Spinal cord (tissue), 9 donors: ENCODE measurements at regions not wholly inside any gene's neighbourhood (a gene's known extent, or its start where the extent isn't known, plus 50 kb on each side); places are given as distances from the start of the nearest gene placed in this dataset.

Experiments
- DNase-seq, 6 donors: peaks; one replicate each; pipeline versions ENCODE4 v3.0.0 to v3.0.0-alpha.2; 2013 to 2015; ENCODE audit warnings: low spot score in 6 of 6, low read depth in 4 of 6
- H3K27ac ChIP-seq: one replicate; pipeline ENCODE4 v1.5.1; 2013; ENCODE audit warnings: low read depth, low read length, control low read depth
- H3K27me3 ChIP-seq: one replicate; pipeline ENCODE4 v1.6.1; 2013; ENCODE audit warnings: low read length; ENCODE audit not compliant: control insufficient read depth, insufficient read depth
- H3K36me3 ChIP-seq: one replicate; pipeline ENCODE4 v1.6.1; 2013; ENCODE audit warnings: low read length; ENCODE audit not compliant: control insufficient read depth, insufficient read depth
- H3K4me1 ChIP-seq: one replicate; pipeline ENCODE4 v1.6.1; 2013; ENCODE audit warnings: low read length; ENCODE audit not compliant: control insufficient read depth, insufficient read depth
- H3K4me3 ChIP-seq: one replicate; pipeline ENCODE4 v1.5.1; 2013; ENCODE audit warnings: low read depth, low read length, control low read depth
- H3K9me3 ChIP-seq: one replicate; pipeline ENCODE4 v1.6.1; 2013; ENCODE audit warnings: low read length; ENCODE audit not compliant: control insufficient read depth, insufficient read depth
- WGBS: methylation state at CpG from one replicate; pipeline ENCODE4 v1.1.5; 2013; ENCODE audit warnings: missing lambda C conversion rate; ENCODE audit not compliant: insufficient coverage; 5-methylcytosine and 5-hydroxymethylcytosine counted together
- donor health status: healthy.

GRCh38 chr9:94016744-94017143, 61.6 kb upstream of the BARX1 start:
- Histone ChIP-seq H3K9me3 (no peaks in the 10 kb centered on the region), H3K4me3 (no peak overlapping the region), H3K27me3 (no peaks in the 10 kb centered on the region), H3K4me1 (peaks cover 2% of the 10 kb centered on the region), H3K27ac (no peak overlapping the region), H3K36me3 (no peaks in the 10 kb centered on the region)
- WGBS: 93% methylated on average over 2 of the region's 3 CpGs
- DNase-seq: no peak

DNA sequence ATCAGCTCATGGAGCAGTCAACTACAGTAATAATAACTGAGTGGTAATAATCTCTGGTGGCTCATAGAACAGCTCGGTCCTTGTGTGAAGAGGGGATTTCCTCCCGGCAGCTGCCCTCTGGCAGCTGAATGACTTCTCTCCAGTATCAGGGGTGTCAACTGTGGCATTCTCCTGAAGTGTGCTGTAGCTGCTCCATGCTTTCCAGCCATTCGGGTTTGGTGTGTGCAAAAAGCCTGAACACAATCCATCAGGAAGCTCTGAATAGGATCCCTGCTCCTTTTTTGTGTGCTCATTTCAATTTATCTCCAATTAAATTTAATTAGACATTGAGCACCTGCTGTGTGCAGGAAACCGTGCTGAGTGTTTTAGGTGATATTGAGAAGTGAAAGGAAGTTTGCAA, 59.8 kb upstream of the BARX1 start:
- H3K4me3 ChIP-seq: no peak overlapping the region
- peak in 2 of 6 donors; percentile 17 to 91 for DNase-seq
- no peaks in the 10 kb centered on the region for H3K9me3 ChIP-seq
- H3K4me1 ChIP-seq: peaks cover 2% of the 10 kb centered on the region
- no peaks in the 10 kb centered on the region for H3K27me3 ChIP-seq
- no peaks in the 10 kb centered on the region for H3K36me3 ChIP-seq
- WGBS: 20% methylated on average over 1 of the region's 4 CpGs
- no peak overlapping the region for H3K27ac ChIP-seq

GRCh38 chr9:94014066-94014654, 59.0 kb upstream of the BARX1 start:
- no peaks in the 10 kb centered on the region for H3K27me3 ChIP-seq
- H3K4me3 ChIP-seq: no peak overlapping the region
- H3K27ac ChIP-seq: no peak overlapping the region
- WGBS: no CpG with 5 or more reads among the region's 1 CpG
- H3K36me3 ChIP-seq: no peaks in the 10 kb centered on the region
- DNase-seq: peak in 2 of 6 donors; percentile 44 to 72
- peaks cover 2% of the 10 kb centered on the region for H3K4me1 ChIP-seq
- H3K9me3 ChIP-seq: no peaks in the 10 kb centered on the region

GRCh38 chr9:94010980-94011533, 55.9 kb upstream of the BARX1 start:
- no peak overlapping the region for H3K4me3 ChIP-seq
- WGBS: 36% methylated on average over 3 of the region's 4 CpGs
- DNase-seq: peak in 2 of 6 donors; percentile 36 to 56
- H3K4me1 ChIP-seq: peaks cover 2% of the 10 kb centered on the region
- no peaks in the 10 kb centered on the region for H3K27me3 ChIP-seq
- no peaks in the 10 kb centered on the region for H3K9me3 ChIP-seq
- no peak overlapping the region for H3K27ac ChIP-seq
- no peaks in the 10 kb centered on the region for H3K36me3 ChIP-seq

- WGBS: no CpG with 5 or more reads among the region's 3 CpGs
- H3K4me3 ChIP-seq: no peak overlapping the region
- H3K4me1 ChIP-seq: no peaks in the 10 kb centered on the region
- no peaks in the 10 kb centered on the region for H3K27me3 ChIP-seq
- H3K27ac ChIP-seq: no peak overlapping the region
- no peaks in the 10 kb centered on the region for H3K9me3 ChIP-seq
- no peak for DNase-seq
- H3K36me3 ChIP-seq: no peaks in the 10 kb centered on the region
Measured at GRCh38 chr9:94005272-94005901, 50.2 kb upstream of the BARX1 start.
